ENCODE measurements at regions not wholly inside any gene's neighbourhood (a gene's known extent, or its start where the extent isn't known, plus 50 kb on each side); places are given as distances from the start of the nearest gene placed in this dataset.
"Not testable (repeated sequence)": the region's sequence is repeated elsewhere in the genome, so short reads cannot be mapped to it uniquely, and the experiment has no call there.

GRCh38 chr6:159522877-159523547, 170.0 kb downstream of the SOD2 start:
- no peak for DNase-seq (ENCODE audit: low spot score)

GRCh38 chr6:159521962-159522361, 171.1 kb downstream of the SOD2 start:
- DNase-seq (ENCODE audit: low spot score) = no peak

- DNase-seq (ENCODE audit: low spot score) = no peak
Measured at GRCh38 chr6:159520002-159520401, 173.0 kb downstream of the SOD2 start.

- DNase-seq (ENCODE audit: low spot score) = not testable (repeated sequence)
Measured at GRCh38 chr6:159515811-159516210, 177.2 kb downstream of the SOD2 start.

- no peak for DNase-seq (ENCODE audit: low spot score)
Measured at GRCh38 chr6:159513914-159514313, 179.1 kb downstream of the SOD2 start.

GRCh38 chr6:159513074-159513720, 179.8 kb downstream of the SOD2 start:
- no peak for DNase-seq (ENCODE audit: low spot score)

GRCh38 chr6:159512571-159512970, 180.5 kb downstream of the SOD2 start:
- no peak for DNase-seq (ENCODE audit: low spot score)

GRCh38 chr6:159512104-159512503, 180.9 kb downstream of the SOD2 start:
- no peak for DNase-seq (ENCODE audit: low spot score)

- DNase-seq (ENCODE audit: low spot score) = no peak
Measured at GRCh38 chr6:159510141-159510540, 182.9 kb downstream of the SOD2 start.

- DNase-seq (ENCODE audit: low spot score) = no peak
Measured at GRCh38 chr6:159508931-159509330, 184.1 kb downstream of the SOD2 start.

GRCh38 chr6:159506048-159506447, 187.0 kb downstream of the SOD2 start:
- DNase-seq (ENCODE audit: low spot score) = no peak

- no peak for DNase-seq (ENCODE audit: low spot score)
Measured at GRCh38 chr6:159505140-159505922, 187.7 kb downstream of the SOD2 start.

- DNase-seq (ENCODE audit: low spot score) = peak; percentile 23
Measured at GRCh38 chr6:159501558-159501957, 191.5 kb downstream of the SOD2 start.

- DNase-seq (ENCODE audit: low spot score) = peak; percentile 85
Measured at GRCh38 chr6:159499034-159499433, 194.0 kb downstream of the SOD2 start.

- DNase-seq (ENCODE audit: low spot score) = no peak
Measured at GRCh38 chr6:159494586-159494972, 198.5 kb downstream of the SOD2 start.

- DNase-seq (ENCODE audit: low spot score) = no peak
Measured at GRCh38 chr6:159493898-159494585, 199.0 kb downstream of the SOD2 start.

- DNase-seq (ENCODE audit: low spot score) = no peak
Measured at GRCh38 chr6:159493231-159493897, 199.7 kb downstream of the SOD2 start.

GRCh38 chr6:159490298-159490937, 202.6 kb downstream of the SOD2 start:
- no peak for DNase-seq (ENCODE audit: low spot score)

- DNase-seq (ENCODE audit: low spot score) = no peak
Measured at GRCh38 chr6:159487636-159488035, 205.4 kb downstream of the SOD2 start.

- no peak for DNase-seq (ENCODE audit: low spot score)
Measured at GRCh38 chr6:159483259-159483658, 209.8 kb downstream of the SOD2 start.

GRCh38 chr6:159481897-159482296, 211.1 kb downstream of the SOD2 start:
- DNase-seq (ENCODE audit: low spot score) = no peak
